Astrocyte of the spinal cord (primary cell): ENCODE measurements at regions not wholly inside any gene's neighbourhood (a gene's known extent, or its start where the extent isn't known, plus 50 kb on each side); places are given as distances from the start of the nearest gene placed in this dataset.

ENCODE experiments used
- DNase-seq: peaks from one replicate; pipeline ENCODE4 v3.0.0; 2011; ENCODE audit warnings: low read depth, low spot score
- H3K4me3 ChIP-seq: 2 replicates; pipeline ENCODE4 v1.5.1; 2011; ENCODE audit warnings: low read depth, mild to moderate bottlenecking, low read length, moderate library complexity
- CTCF ChIP-seq: IDR thresholded peaks from 2 replicates; pipeline ENCODE4 v1.5.1; 2012; ENCODE audit warnings: low read depth, mild to moderate bottlenecking, low read length, inconsistent platforms
- in situ Hi-C: cut with HindIII; loops from 2 replicates; pipeline ENCODE4 v1.10.0; 2017; ENCODE audit warnings: low sequenced_read_pairs

DNA sequence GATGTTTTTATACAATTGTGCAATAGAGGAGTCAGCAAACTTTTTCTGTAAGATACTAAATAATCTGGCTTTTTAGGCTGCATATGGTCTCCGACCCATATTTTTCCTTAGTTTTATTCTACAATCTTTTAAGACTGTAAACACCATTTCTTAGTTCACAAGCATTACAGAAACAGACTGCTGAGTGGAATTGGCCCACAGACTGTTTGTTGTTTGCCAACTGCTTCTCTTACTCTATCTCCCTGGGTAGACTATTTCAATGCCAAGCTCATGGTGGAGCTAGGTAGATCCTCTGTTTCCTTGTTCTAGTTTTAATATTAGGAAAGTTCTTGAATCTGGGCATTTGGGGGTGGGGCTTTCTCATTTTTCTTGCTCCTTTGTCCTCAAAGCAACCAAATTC is 857.6 kb downstream of the TLE1 start:
- no peak overlapping the region for H3K4me3 ChIP-seq
- in situ Hi-C loops = no loop called here
- no peak for TF ChIP-seq CTCF
- DNase-seq = no peak

- in situ Hi-C loops = no loop called here
- H3K4me3 ChIP-seq = no peak overlapping the region
- no peak for DNase-seq
- no peak for TF ChIP-seq CTCF
Observed at GRCh38 chr9:80811656-80812055, 877.7 kb downstream of the TLE1 start.

- no peak overlapping the region for H3K4me3 ChIP-seq
- no peak for TF ChIP-seq CTCF
- no peak for DNase-seq
- in situ Hi-C loops = no loop called here
Observed at GRCh38 chr9:80811003-80811402, 878.3 kb downstream of the TLE1 start.

- no peak for TF ChIP-seq CTCF
- in situ Hi-C loops = no loop called here
- DNase-seq = no peak
- H3K4me3 ChIP-seq = no peak overlapping the region
Observed at GRCh38 chr9:80806671-80807070, 882.7 kb downstream of the TLE1 start.

DNA sequence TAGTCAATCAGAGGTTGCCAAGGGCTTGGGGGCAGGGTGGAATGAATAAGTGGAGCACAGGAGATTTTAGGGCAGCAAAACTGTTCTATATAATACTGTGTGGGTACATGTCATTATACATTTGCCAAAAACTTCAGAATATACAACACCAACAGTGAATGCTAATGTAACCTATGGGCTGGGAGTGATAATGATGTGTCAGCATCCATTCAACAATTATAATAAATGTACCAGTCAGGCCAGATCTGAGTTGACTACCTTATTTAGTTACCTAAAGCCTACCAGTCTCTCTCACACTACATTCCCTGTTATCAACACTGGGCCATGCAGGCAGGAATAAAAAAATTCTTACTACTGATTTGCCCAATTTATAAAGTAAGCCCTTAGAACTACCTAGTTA is 884.5 kb downstream of the TLE1 start:
- no peak overlapping the region for H3K4me3 ChIP-seq
- DNase-seq = no peak
- TF ChIP-seq CTCF = no peak
- in situ Hi-C loops = no loop called here

- peak; percentile 77 for DNase-seq
- in situ Hi-C loops = no loop called here
- TF ChIP-seq CTCF = no peak
- no peak overlapping the region for H3K4me3 ChIP-seq
Observed at GRCh38 chr9:80797831-80798688, 891.3 kb downstream of the TLE1 start.
